Stimulated activated CD8-positive, alpha-beta memory T cell treated with anti-CD3 and anti-CD28 coated beads, Interleukin-15, amount 100 ng/mL, for 4 hours (primary cell): ENCODE measurements at regions not wholly inside any gene's neighbourhood (a gene's known extent, or its start where the extent isn't known, plus 50 kb on each side); places are given as distances from the start of the nearest gene placed in this dataset.

Experiments
- DNase-seq, 2 donors: peaks; one replicate each; pipeline ENCODE4 v3.0.0-alpha.2; 2020; ENCODE audit warnings: low read depth in 2 of 2

DNA sequence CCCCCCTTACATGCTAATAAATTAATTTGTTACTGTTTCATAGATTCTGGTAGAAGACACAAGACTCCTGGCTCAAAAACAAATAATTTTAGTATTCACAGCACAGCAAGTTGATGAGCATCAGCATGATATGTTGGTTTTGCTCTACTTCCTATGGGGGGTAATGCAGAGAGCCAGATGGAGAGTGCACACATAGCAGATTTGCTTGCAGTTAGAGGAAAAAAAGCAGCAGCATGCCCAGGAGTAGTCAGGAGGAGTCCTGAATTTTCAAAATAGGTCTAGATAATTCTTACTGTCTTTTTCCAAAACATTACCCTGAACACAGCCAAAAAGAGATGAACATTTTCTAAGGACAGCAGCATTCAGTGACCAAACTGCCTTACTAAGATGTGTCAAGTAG lies 261.3 kb downstream of the COX7C start:
- DNase-seq: no peak

DNA sequence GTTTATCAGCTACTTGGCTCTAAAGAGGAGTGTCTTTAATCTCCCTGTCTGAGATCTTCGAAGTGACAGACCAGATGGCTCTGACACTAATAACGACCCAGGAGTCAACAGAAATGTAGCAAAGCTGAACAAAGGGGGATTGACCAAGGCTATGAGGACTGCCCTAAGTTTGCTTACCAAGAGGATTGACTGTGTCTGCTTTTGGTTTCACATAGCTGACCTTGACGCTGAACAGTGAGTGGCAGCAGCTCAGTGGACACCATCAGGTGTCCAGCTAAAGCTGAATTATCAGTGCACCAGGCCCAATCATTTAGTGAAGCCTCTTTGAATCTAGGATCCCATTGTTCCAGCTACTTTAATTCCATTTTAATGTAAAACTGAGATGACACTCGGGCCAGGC lies 262.6 kb downstream of the COX7C start:
- DNase-seq: no peak

DNA sequence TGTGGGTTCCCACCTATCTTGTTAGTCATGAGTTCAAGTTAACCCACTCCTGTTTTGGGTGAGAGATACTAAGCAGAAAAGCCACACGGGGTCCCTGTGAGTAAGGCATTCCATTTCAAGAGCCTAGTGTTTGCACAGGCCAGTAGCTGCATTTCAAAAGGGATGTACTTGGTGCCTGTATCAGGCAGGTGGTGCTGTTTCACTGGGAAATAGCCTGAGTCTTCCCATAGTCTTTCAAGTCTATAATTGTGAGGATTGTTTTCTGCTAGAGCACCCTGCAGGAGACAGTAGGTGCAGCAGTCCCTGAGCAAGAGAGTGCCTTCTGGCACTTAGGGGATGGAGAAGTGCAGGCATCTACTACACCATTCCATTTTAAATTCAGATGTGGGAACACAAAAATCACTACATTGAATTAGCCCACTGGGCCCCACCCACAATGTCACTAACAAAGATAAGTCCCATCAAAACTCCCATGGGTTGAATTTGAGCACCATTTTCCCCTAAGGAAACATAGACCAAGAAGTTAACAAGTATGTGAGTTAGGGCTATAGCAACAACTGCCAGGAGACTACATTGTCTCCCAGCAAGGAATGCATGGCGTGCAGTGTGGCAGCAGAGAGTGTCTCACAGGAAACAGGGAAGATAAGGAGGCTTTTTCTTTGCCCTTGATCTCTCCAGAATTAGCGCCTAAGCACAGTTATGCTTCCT lies 263.2 kb downstream of the COX7C start:
- DNase-seq: peak in 1 of 2 donors; percentile 5

DNA sequence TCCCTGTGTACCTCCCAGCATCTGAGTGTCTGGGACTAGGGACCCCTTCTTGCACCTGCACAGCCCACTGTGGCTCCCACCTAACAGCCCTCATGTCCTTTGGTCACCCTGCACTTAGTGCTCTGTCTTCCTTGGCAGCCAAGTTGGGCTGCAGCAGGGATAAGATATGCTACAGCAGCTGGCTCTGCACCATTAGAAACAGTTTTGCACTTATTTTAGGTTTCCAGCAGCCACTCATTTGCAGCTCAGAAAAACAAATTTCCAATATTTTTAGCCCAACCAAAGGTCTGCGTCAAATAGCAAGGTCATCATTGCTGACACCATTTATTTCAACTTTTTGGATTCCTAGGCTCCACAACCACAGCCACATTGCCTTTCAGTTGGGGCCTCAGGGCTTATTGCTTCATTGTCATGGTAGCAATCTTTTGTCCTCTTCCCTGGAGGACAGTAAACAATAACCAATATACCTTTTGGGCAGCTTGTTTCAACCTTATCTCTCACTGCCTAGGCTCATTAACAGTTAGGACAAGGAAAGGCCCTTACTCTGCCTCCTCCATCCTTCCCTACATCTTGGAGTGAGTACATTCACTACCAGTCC lies 263.9 kb downstream of the COX7C start:
- DNase-seq: no peak

DNA sequence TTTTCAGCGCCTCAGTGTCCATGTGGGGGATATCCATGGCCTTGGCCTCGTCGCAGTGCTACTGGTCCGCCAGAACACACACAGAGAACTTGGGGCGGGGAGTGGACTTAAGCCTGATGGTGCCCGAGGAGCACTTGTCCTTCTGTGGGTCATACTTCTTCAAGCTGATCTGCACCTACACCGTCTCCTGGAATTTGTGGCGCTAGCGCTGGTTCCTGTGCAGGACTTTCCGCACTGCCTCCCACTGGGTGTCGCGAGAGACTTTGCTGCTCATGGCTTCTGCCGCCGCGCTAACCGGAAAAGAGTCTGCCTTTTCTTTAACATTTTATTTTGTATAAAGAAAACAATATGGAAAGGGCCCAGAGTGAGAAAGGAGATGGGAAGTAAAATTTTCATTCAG lies 266.9 kb downstream of the COX7C start:
- no peak for DNase-seq

DNA sequence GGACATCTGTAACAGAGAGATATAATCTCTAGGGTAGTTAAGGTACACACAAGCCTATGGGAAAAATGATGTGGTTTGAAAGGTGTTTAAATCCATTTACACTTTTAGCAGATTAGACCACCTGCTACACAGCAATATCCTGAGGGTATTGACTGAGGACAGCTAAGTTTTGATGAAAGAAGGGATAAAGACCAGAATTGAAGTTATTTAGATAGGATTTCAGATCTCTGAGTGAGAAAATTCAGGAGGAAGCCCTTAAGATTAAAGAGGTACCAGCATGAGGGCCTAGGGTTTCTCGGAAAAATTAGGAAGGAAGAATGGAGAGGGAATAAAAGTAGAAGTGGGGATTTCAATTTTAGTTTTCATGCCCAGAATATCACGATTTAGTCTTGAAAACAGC lies 267.3 kb downstream of the COX7C start:
- no peak for DNase-seq

DNA sequence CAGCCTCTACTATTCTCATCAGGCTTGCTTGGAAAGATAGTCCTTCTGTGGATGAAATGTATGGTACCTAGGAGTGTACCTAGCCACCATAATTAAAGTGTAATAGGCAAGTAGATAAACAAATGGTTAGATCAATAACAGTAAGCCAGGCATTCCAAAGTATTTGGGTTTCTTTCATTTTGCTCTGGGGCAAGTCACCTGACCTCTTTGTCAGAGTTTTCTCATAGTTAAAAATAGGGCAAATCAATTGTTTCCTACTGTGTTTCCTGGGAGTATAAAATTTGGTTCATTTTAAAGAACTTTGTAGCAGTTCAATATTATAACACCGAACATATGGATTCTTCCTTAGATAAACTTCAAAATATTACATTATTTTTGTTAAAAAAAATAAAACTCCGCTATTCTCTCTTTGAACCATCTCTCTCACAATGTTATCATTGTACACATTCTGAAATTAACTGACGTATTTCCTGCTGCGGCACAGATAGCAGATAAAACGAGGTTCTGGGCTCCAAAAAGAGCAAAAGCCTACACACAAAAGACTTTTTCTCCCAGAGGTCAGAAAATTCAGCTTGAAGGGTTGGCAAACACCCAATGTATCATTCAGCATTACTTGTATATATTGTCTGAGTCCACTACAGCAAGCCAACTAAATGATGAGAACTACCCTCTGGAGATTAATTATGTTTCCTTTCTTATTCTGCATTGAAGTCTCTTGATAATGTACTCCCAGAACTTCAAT lies 267.9 kb downstream of the COX7C start:
- DNase-seq: no peak

DNA sequence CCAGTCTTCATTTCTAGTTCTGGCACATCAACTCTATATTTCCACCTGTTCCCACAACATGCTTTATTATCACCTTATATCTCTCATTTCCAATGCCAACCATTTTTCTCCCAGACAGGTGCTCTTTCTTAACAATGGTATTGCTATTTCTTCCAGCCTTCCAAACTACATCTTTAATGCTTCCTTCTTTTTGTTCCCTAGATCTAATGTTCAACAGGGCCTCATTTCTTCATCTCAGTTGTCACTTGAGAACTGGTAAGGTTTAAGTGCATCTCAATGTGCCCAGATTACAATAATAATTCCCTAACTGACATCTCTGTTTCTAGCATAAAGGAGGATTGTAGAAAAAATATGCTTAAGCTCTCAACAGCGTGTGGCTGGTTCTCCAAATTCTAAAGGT lies 272.6 kb downstream of the COX7C start:
- no peak for DNase-seq

DNA sequence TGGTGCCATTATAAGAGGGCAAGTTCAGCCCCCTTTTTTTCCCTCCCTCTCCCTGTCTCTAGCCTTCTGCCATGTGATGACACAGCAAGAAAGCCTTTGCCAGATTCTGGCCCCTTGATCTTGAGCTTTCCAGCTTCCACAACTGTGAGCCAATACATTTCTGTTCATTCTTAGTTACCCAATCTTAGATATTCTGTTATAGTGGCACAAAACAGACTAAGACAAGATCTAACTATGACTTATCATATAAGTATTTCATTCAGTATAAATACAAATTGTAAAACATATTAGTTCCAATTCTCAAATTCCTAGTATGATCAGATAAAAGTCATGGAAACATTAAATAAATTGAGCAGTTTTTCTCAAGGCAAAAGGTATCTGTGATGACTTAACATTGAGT lies 276.3 kb downstream of the COX7C start:
- no peak for DNase-seq

DNA sequence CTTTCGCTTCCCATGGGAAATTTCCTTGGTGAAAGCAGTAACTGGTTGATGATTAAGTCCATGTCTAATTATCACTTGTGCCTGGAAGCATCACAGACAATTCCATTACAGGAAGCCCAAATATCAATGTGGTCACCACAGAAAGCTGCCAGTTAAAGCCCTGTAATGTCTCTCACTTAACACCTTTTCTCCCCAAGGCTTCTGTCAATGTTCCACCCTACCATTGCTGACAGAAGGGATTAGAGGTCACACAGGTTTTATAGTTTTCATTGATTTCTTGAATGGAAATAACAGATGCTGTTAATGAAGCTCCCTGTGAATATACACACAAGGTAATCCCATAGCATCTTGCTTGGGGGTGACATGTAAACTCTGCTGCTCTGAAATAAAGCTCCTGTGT lies 279.2 kb downstream of the COX7C start:
- no peak for DNase-seq

DNA sequence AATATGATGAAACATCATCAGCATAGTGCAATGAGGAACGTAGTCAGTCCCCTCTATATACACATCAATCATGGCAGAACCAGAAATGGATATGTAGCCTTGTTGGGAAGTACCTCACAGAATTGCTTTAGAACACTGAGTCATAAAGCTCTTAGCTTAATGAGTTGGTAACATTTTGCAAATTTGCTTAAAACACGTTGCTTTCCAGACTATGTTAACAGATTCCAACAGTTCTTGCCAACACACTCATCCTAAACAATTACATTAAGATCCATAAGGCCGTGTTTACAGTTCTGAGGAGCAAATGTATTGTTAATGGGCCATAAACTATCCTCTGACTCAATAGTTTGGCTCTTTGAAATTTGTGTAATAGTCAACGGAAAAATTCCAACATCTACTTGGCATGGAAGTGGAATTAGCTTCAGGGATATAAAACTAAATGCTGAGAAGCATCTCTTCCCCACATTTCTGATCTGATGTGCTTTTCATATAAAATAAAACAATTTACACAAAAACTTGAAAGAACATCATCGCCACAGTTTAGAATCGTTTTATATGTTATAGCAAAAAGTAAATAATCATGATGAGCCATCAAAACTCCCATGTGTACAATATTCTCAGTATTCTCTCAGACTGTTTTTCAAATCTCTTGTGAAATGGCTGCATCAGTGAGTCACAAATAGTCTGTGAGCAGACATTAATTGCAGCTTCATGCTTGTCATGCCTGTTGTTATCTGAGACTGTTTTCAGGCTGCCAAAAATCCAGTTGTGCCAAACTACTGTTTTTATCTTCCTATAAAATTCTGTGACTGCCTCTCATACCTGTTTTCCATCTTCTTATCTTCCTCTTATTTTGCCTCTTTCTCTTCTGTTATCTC lies 291.9 kb downstream of the COX7C start:
- DNase-seq: no peak

DNA sequence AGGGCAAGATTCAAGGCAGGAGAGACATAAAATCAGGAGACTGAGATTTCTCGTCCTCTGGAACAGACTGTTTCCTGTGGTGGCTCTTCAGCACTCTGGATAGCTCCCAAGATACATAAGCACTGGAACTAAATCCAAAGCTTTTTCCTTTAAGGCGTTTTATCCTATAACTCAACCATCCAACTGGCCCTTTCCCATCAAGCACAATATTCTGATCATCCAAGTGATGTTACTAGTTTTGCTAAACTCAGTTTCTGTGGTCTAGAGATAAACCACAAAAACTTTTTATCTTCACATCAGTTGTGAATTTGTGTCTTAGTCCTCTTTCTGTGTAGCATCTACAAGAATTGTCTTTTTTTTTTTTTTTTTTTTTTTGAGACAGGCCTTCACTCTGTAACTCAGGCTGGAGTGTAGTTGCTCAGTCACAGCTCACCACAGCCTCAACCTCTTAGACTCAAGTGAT lies 299.4 kb downstream of the COX7C start:
- no peak for DNase-seq

DNA sequence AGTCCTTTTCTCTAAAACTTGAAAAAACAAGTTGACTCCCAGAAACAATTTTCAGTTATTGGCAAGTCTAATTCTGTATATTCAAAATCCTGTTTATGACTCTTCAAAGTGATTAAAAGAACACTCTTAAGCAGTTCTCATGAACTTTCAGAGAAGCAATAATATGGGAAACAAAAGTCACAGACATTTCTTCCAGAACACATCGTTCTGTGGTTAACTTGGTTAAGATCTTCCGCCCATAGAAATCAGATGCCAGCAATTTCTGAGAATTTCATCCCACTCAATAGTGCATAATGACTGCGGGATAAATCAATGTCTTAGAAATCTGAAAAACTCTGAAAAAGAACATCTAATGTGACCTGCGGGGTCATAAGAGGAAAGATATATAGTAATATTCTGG lies 300.5 kb downstream of the COX7C start:
- DNase-seq: no peak

DNA sequence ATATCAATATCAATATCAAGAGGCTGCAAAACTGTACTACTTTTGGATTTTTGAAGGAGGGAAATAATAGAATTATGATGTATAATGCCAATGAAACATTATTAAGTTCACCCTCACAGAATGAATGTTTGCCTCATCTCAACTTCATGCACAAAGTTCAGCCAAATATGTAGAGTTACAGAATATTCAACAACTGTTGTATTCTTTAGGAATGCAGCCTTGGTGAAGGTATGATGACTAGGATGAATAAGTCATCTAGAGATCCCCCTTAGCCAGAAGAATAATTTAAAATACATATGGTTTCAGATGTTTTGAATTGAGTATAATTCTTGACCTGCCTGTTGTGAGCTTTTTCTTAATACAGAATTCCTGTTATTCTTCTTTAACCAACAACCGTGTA lies 308.3 kb downstream of the COX7C start:
- DNase-seq: no peak

DNA sequence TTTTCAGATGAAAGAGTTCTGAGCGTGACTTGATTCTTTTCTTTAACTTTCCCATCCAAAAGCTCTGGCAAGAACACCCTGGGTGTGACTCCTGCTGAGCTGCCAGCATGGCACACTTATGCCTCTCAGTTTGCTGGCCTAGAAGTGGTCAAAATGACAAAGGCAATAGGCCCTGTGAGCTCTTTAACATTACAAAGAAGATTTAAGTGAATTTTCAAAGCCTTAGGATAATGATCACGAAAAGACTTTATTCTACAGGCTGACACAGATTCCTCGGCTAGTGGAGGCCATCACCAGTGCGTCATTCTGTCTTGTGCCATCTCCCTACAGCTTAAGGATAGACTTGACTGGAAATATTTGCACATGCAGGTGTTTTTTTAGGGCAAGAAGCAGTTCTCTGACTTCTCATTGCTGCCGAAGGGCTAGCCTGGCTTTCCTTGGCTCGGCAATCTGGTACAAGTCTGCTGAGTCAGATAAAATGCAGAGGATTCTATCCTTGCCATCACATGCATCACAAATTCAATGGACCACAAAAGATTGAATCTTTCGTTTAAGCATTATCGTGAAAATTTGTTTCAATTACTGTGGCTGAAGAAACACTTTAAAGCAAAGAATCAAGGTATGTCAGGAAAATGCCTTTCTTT lies 311.5 kb downstream of the COX7C start:
- DNase-seq: no peak

DNA sequence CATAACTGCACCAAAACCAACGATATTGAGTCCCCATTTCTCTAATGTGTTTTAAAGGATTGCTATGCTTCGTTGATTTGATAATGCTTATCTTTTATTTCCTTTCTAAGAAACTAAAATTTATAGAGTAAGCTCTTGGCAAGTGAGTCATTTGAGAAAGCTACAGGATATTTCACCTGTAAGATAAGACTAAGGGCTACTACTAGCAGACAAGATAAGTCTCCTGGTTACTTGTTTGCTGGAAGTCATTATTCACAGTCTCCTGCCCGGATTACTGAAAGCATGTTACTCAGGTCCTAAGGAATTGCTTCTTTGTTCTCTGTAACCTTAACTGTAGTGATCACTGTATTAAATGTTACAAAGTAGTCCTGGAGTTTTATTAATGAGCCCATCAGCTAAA lies 315.9 kb upstream of the RASA1 start:
- DNase-seq: no peak

DNA sequence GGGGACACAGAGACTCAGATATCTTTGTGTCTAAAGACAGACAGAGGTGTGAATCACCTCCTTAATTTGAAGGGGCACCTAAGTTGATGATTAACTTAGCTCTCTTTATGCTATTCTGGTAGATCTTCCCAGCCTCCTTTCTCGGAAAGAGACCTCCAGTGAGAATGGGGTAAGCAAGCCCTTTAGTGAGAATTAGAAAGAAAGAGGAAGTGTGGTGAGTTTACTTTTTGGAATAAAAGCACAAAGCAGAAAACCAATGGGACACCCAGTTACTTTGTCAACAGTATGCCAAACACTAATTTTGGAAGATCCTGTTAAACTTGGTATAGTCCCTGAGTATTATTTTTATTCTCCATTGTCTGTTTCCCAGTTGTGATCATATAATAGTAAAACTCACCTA lies 302.8 kb upstream of the RASA1 start:
- no peak for DNase-seq

DNA sequence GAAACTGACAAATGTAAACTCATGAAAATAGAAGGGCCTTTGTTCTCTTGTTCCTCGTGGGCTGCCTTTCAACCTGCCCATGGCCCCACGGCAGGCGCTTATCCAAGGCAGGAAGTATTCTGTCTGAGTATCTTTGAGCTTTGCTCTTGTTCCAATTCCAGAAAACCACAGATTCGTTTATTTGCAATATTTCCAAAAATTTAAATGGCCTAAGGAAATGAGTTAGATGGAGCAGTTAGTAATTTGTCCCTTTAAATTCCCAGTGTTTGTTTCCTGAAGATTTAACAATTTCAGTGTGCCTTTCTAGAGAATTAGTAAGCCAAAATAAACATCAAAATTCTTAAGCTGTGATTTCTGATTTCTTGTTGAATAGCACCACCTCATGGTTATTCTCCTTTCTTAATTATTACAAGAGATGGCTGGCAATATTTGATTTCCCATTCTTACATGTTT lies 299.4 kb upstream of the RASA1 start:
- DNase-seq: no peak

DNA sequence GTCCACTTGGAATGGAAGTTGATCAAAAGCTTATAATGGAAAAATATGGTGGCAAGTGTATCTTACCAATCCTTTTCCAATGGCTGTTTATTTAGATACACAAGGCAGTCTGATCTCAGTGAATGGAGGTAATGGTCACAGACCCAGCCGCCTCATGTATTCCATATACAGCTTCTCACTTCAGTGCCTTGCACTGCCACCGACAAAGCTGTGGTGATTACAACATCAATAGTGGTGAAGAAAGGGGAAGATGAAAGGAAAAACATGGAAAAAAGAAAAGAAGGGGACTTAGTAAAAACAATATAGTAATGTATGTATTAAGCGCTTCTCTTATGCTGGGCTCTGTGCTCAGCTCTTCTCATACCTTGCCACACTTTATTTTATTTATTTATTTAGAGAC lies 297.3 kb upstream of the RASA1 start:
- no peak for DNase-seq

DNA sequence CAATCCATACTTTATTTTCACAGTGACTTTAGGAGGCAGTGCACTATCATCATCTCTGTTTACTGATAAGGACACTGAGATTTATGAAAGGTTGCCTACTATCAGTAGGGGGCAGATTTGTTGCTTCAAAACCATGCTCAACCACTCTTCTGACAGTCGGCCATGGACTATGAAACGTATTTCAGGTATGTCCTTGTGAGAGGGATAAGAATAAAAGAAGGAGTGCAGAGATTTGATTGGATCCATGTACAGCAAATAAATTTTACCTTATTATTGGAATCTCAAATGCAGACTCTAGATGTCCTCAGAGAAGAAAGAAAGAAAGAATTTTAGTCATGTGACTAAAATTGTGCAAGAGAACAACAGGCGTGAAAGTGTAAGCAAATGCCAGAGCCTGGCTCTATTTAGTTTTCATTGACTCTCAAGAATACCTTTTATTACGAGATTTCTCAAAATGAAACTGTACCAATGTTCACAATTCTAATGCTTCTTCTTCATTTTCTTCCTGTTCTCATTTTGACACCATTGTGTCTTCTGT lies 296.6 kb upstream of the RASA1 start:
- DNase-seq: no peak

DNA sequence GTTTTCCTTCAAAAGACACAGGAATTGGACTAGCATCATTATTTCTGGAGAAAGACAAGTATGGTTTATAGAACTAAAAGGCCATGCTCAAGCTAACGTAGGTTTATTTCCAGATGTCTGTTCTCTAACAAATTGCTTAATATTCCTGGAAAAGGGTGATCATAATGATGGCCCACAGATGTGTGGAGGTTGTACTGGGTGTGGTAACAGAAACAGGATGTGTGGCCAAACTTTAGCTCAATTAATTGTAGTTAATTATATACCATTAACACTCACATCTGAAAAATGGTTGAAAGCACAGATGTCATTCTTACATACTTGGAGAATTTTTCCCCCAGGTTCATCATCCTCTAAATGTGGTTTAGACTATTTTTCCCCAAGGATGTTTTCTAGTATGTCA lies 292.7 kb upstream of the RASA1 start:
- DNase-seq: no peak
